ENCODE measurements at regions not wholly inside any gene's neighbourhood (a gene's known extent, or its start where the extent isn't known, plus 50 kb on each side); places are given as distances from the start of the nearest gene placed in this dataset.

DNA sequence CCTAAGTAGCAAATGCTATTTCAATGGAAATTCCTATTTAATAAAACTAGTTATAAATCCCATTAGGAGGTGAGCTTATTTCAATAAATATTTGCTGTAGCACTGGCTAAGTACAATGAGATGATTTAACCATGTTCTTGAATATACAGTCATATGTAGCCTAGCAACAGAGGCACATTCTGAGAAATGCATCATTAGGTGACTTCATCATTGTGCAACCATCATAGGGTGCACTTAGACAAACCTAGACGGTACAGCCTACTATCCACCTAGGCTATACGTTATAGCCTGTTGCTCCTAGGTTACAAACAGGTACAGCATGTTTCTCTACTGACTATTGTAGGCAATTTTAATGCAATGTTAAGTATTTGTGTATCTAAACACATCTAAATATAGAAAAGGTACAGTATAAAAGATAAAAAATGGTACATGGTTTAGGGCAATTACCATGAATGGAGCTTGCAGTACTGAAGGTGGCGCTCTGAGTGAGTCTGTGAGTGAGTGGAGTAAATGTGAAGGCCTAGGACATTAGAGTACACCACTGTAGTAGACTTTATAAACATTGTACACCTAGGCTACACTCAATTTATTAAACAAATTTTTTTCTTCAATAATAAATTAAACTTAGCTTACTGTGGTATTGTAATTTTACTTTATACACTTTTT is 350.1 kb downstream of the CASP12 start:
- no peaks in the 10 kb centered on the region for H3K27me3 ChIP-seq
- no peak for DNase-seq (ENCODE audit: low spot score)
- H3K36me3 ChIP-seq, result no peaks in the 10 kb centered on the region
- H3K27ac ChIP-seq, result no peak overlapping the region
- no peaks in the 10 kb centered on the region for H3K4me1 ChIP-seq
- no peaks in the 10 kb centered on the region for H3K9me3 ChIP-seq
- TF ChIP-seq, protein P1, sequence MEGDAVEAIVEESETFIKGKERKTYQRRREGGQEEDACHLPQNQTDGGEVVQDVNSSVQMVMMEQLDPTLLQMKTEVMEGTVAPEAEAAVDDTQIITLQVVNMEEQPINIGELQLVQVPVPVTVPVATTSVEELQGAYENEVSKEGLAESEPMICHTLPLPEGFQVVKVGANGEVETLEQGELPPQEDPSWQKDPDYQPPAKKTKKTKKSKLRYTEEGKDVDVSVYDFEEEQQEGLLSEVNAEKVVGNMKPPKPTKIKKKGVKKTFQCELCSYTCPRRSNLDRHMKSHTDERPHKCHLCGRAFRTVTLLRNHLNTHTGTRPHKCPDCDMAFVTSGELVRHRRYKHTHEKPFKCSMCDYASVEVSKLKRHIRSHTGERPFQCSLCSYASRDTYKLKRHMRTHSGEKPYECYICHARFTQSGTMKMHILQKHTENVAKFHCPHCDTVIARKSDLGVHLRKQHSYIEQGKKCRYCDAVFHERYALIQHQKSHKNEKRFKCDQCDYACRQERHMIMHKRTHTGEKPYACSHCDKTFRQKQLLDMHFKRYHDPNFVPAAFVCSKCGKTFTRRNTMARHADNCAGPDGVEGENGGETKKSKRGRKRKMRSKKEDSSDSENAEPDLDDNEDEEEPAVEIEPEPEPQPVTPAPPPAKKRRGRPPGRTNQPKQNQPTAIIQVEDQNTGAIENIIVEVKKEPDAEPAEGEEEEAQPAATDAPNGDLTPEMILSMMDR (IDR thresholded peaks at IDR 0.05), result no peak
- H3K4me3 ChIP-seq, result no peak overlapping the region

DNA sequence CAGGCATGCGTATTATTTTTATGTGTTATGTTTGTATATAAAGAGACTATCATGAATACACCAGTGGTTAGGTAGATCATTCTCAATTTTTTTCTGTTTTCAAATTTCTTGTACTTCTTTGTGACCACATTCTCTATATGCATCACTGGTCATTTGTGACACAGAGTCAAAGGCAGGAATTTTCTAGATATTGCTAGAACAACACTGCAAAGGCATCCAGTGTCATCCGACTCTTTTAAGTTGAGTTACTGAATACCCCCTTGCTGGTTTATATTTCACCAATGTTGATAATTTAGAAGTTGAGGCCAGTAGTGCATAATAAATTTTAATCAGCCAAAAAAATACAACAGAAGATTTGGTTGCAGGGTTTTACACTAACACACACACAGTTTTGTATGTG is 351.8 kb downstream of the CASP12 start:
- Histone ChIP-seq H3K4me3 (no peak overlapping the region), H3K9me3 (no peaks in the 10 kb centered on the region), H3K4me1 (no peaks in the 10 kb centered on the region), H3K27ac (no peak overlapping the region), H3K27me3 (no peaks in the 10 kb centered on the region), H3K36me3 (no peaks in the 10 kb centered on the region)
- DNase-seq (ENCODE audit: low spot score), result no peak
- TF ChIP-seq, protein P1 (IDR thresholded peaks at IDR 0.05), result no peak

DNA sequence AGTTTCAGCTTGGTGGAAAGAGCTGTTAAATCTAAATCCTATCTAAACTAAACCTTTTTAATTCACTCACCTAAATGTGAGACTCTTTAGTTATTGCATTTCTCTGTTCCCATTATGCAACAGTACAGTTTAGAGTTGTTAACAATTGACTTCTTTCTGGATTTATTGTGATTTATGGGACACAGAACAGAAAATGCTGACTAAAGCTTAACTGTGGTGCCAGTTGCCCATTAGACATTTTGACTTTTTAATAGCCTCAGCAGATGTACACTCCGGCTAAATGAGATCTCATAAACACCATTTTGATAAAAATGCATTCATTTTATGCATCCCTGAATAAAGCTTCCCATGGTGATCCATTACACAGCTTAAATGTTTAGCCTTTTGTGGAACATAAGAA is 356.6 kb downstream of the CASP12 start:
- H3K36me3 ChIP-seq, result no peaks in the 10 kb centered on the region
- TF ChIP-seq, protein P1 (IDR thresholded peaks at IDR 0.05), result no peak
- no peak overlapping the region for H3K27ac ChIP-seq
- no peaks in the 10 kb centered on the region for H3K9me3 ChIP-seq
- no peak for DNase-seq (ENCODE audit: low spot score)
- H3K4me3 ChIP-seq, result no peak overlapping the region
- H3K4me1 ChIP-seq, result no peaks in the 10 kb centered on the region
- H3K27me3 ChIP-seq, result no peaks in the 10 kb centered on the region

DNA sequence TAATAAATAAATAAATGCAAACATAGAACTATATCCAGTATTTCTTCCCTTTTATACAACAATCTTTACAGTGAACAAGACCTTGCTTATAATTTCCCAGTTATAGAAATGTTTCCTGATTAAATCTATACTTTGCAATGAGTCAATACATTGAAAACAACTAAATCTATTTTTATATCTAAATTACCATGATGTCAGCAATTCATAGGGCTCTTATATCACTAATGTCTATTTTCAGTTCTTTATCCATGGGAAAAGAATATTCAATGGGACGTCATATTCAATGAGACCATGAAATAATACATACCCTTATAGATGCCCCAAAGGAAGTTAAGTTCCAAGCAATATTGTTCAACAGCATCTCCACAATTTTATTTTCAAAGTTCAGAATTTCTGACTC is 359.9 kb downstream of the CASP12 start:
- DNase-seq (ENCODE audit: low spot score), result no peak
- TF ChIP-seq, protein P1 (IDR thresholded peaks at IDR 0.05), result no peak
- no peaks in the 10 kb centered on the region for H3K4me1 ChIP-seq
- H3K36me3 ChIP-seq, result no peaks in the 10 kb centered on the region
- no peak overlapping the region for H3K27ac ChIP-seq
- H3K4me3 ChIP-seq, result no peak overlapping the region
- no peaks in the 10 kb centered on the region for H3K9me3 ChIP-seq
- H3K27me3 ChIP-seq, result no peaks in the 10 kb centered on the region

DNA sequence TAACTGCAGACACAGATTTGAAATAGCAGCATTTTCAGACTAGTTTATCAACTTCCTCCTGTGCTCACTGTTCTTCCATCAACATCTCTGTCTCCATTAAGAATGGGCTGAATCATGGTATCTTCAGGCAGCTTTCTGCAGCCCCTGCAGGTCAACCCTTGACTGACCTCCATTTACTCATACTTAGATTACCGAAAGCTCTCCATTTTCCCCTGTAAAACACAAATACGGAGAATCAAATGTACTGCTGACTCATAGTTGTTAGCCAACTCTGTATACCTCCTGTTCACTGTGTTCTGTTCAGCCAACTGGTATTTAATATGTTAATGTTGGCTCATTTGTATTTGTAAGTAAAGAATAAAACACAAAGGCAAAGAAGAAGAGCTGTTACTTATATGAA is 364.0 kb downstream of the CASP12 start:
- Histone ChIP-seq H3K27me3 (no peaks in the 10 kb centered on the region), H3K9me3 (no peaks in the 10 kb centered on the region), H3K4me3 (no peak overlapping the region), H3K36me3 (no peaks in the 10 kb centered on the region), H3K27ac (no peak overlapping the region), H3K4me1 (no peaks in the 10 kb centered on the region)
- no peak for DNase-seq (ENCODE audit: low spot score)
- TF ChIP-seq, protein P1 (IDR thresholded peaks at IDR 0.05), result no peak

DNA sequence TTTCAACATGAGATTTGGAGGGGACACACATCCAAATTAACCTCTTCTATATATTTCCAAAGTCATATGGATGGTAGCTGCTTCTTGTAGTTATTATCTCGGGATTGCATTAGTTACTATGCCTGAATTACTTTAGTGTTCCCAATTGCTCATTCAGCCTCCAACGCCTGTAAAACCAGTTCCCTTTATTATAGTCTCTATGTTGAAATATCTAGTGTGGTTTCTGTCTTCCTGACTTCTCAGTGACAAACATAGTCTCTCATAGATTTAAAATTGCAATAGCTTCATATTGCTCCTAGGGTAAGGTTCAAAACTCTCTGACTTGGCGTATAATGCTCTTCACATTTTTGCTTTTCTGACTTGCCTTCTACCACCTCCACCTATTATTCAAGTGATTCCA is 366.4 kb downstream of the CASP12 start:
- H3K36me3 ChIP-seq, result no peaks in the 10 kb centered on the region
- DNase-seq (ENCODE audit: low spot score), result no peak
- H3K4me1 ChIP-seq, result no peaks in the 10 kb centered on the region
- H3K27me3 ChIP-seq, result no peaks in the 10 kb centered on the region
- no peaks in the 10 kb centered on the region for H3K9me3 ChIP-seq
- TF ChIP-seq, protein P1 (IDR thresholded peaks at IDR 0.05), result no peak
- H3K27ac ChIP-seq, result no peak overlapping the region
- no peak overlapping the region for H3K4me3 ChIP-seq
